ENCODE measurements at regions not wholly inside any gene's neighbourhood (a gene's known extent, or its start where the extent isn't known, plus 50 kb on each side); places are given as distances from the start of the nearest gene placed in this dataset.
"Not testable (repeated sequence)": the region's sequence is repeated elsewhere in the genome, so short reads cannot be mapped to it uniquely, and the experiment has no call there.

DNA sequence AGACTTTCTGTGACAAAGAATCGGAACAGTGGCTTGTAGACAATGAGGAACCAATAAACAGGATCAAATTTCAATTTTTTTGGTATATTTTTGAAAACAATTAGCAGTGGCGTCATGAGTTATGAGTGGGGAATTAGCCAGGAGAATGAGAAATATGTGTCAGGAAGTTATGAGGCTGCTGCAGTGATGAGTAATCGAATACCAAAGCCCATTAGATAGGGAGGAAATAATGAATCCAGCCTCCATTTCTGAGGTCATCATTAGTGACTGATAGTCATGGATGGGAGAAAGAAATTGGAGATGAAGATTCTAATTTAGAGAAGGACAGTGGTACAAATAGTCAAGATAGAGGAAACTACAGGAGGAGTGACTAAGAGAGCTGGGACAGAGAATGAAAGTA is 673.1 kb upstream of the VRK2 start:
- no peak for DNase-seq

DNA sequence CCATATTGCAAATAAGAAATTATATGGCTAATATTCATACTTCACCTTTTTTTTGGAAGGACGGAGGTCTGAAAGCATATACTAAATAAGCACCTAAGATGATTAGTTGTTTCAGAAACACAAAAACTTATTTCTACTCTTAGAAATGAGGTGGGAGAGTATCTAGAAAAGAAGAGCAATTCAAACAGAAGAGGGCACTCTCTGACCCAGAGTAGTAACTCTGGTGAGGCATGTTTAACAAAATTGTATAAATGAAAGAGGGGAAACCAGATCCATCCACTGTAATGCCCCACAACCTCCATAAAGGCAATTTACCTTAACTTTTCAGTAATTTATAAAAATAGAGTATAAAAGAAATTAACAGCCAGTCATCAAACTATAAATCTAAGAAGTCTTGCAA is 669.6 kb upstream of the VRK2 start:
- no peak for DNase-seq

DNA sequence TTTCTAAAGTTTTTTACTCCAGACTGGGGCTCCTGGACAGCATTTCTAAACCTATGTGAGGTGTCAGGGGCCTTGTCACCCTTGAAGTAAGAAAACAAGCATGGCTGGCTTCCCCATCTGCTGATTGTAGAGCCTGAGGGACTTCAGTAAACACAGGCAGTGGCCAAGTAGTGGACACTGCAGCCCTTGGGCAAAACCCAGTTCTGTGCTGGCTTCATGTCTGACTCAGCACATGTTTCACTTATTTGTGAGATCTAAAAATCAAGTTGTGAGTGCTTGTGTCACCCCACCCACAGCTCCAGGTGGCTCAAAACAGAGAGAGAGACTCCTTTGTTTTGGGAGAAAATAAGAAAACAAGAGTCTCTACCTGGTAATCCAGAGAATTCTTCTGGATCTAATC is 660.3 kb upstream of the VRK2 start:
- no peak for DNase-seq

DNA sequence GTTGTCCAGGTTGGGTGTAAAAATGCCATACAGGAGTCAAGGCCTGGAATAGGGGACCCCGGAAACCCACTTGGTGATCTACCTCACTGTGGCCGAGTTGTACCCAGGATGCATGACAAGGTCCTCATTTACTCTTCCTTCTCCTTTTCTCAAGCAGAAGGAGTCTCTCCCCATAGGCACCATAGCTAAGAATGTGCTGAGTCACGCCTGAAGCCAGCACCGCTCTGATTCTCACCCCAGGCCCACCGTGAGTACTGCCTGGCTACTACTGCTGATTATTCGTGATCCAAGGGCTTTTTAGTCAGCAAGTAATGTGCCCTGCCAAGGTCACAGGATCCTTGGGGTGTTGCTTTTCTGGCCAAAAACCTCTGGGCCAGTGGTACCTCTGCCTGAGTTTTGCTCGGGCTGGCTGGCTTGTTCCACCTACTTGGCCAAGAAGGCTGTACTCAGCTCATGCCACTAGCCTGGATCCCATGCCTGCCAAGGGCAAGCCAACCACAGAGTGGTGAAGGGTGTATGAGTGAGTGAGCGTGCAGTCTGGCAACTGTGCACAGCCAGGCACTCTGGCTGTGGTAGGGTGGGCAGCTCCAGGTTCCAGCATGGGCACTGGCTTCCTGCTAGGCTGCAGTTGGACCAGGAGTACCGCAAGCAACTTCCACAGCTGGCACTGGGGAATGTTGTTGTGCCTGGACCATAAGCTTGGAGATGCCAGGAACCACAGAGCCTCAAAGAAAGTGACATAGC is 650.1 kb upstream of the VRK2 start:
- no peak for DNase-seq

DNA sequence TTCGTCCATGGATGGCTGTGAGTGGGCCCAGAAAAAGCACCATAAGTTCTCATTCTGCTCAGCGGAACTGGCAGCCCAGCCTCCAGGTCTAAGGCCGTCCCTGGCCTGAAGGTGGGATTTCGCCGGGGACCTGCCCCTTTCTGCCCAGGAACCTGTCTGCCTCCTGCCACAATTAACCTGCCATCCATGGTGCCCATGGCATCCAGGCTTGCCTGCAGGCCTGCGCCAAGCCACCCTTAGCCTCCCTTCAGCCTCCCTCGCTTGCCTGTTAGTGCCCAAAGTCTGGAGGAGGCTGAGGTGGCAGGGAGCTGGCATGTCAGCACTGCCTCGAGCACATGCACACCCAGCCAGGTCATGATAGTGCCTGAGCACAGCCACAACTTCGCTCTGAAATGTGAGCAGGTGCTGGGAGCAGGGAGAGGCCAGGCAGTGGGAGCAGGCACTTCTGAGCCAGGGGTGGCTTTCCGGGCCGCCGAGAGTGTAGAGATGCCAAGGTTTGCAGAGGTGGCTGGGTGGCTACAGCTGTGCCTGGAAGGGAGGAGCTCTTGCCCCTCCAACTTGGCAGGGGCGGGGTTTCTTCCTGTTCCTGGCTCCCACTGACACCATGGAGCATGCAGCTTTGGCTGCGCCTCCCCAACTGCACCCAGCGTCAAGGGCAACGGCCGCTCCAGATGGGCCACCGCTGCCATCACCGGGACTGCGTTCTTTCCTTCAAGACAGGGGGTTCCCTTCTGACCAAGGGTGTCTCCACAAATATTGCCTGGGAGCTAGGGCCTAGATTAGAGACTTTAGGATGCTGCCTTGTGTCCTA is 648.9 kb upstream of the VRK2 start:
- DNase-seq, result no peak

DNA sequence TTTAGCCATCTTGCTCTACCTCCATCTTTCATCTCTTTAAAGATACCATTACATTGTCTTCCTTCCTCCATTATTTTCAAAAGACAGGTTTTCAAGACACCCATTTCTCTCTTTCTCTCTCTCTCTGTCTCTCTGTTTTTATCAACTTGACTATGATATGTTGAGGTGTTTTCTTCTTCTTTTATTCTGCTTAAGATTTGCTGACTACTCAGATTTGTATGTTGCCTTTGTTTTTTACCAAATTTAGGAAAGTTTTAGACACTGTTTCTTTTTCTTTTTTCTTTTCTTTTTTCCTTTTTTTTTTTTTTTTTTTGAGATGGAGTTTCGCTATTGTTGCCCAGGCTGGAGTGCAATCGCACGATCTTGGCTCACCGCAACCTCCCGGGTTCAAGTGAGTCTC is 647.5 kb upstream of the VRK2 start:
- DNase-seq, result no peak

DNA sequence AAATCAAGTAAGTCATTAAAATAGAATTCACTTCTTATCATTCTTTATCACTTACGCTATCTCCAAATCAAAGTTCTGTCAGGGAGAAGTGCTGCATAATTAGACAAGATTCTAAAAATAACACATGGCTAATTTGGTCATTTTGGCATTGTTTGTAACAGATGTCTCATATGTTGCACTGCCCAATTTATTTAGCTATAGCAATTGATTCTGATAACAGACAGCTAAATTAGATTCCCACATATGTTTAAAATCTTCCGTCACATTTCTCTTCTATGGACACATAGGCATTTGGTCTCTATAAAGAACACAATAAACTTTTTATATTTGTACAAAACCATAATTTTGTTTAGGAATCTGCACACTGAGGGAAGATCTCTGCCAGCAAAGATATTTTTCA is 644.5 kb upstream of the VRK2 start:
- DNase-seq, result no peak

DNA sequence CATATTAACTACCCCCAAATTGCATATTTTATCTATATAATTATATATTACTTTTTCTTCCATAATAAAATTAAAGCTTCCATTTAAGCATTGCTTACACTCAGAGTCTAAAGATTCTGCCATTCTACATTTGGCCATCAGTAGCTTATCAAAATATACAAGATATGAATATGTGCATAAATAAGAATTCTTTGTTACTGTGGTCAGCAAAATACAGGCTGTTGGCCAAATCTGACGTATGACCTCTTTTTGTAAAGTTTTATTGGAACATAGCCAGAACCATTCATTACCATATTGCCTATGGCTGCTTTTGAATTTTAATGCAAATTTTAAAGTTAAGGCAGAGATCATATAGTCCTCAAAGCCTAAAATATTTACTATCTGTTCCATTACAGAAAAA is 643.9 kb upstream of the VRK2 start:
- no peak for DNase-seq

DNA sequence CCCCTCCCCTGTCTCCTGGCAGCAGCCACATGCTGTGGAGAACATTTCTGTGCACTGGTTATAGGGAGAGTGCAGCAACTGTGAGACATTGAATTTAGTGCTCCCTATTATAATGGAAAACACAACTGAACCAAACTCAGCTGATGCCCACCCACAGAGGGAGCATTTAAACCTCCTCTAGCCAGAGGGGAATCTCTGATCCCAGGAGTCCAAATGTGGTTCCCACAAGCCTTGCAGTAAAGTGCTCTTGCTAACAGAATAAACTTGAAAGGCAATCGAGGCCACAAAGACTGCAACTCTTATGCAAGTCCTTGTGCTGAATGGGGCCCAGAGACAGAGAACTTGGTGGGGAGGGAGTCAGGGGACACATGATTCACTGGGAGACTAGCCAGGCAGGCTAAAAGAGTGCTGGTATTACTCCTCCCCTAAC is 638.8 kb upstream of the VRK2 start:
- no peak for DNase-seq

DNA sequence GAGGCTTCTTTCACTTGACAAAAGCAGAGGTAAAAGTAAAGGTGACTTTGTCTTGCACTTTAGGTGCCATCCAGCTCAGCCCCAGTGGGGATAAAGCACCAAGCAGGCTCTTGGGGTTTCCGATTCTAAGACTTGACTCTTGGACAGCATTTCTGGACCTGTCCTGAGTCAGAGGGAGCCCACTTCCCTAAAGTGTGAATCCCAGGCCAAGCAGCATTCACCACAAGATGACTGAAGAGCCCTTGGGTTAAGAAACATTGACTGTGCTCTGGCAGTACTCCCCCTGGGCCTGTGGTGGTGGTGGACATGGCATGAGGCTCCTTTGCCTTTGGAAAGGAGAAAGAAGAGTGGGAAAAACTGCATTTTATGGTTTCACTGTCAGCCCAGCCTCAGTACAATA is 638.0 kb upstream of the VRK2 start:
- no peak for DNase-seq

DNA sequence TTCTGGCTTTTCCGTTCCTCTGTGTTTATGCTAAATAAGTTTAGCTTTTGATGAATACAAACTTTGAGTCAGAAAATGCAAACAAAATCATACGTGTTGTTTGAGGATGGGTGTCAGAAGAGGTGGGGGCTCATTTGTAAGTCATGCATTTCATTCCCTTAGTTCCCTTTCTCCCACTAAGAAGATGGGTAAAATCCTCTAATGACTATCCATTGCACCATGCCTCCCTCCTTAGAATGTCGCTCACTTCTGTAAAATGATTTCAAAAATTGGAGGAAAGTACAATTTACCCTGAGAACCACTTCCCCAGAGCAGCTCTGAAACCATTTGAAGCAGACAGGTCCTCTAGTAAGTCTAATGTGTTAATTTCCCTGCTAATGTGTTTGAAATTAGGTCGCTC is 629.6 kb upstream of the VRK2 start:
- DNase-seq, result no peak

DNA sequence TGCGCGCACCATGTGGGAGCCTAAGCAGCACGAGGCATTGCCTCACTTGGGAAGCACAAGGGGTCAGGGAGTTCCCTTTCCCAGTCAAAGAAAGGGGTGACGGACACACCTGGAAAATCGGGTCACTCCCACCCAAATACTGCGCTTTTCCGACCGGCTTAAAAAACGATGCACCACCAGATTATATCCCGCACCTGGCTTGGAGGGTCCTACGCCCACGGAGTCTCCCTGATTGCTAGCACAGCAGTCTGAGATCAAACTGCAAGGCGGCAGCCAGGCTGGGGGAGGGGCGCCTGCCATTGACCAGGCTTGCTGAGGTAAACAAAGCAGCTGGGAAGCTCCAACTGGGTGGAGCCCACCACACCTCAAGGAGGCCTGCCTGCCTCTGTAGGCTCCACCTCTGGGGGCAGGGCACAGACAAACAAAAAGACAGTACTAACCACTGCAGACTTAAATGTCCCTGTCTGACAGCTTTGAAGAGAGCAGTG is 627.7 kb upstream of the VRK2 start:
- DNase-seq, result not testable (repeated sequence)

DNA sequence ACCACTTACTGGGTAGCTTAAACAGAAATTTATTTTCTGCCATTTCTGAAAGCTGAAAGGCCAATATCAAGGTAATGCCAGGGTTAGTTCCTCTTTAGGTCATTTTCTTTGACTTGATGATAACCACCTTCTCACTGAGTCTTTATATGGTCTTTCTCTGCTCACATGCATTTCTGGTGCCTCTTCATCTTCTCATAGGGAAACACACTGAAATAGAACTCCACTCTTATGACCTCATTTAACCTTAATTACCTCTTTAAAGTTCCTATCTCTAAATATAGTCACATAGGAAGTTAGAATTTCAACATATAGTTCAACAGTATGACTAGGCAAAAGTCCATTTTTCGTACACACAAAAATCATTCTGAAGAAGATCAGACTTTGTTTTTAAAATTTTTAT is 616.8 kb upstream of the VRK2 start:
- DNase-seq, result no peak

DNA sequence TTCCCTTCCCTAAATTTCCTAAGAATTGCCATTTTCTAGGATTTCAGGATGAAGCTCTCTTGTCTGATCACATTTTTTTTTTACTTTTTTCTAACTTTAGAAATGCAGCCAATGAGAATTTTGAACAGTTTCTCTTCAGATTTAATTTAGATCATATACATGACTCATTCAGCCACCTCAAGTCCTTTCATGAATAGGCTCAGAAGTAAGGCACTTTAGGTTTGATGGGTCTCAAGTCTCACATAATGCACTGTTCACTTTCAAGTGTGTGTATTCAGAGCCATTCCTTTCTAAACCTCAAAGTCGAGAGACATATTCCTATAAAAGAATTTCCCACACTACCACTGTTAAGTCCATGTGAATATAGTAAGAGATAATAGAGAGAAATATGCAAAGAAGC is 614.1 kb upstream of the VRK2 start:
- DNase-seq, result no peak

DNA sequence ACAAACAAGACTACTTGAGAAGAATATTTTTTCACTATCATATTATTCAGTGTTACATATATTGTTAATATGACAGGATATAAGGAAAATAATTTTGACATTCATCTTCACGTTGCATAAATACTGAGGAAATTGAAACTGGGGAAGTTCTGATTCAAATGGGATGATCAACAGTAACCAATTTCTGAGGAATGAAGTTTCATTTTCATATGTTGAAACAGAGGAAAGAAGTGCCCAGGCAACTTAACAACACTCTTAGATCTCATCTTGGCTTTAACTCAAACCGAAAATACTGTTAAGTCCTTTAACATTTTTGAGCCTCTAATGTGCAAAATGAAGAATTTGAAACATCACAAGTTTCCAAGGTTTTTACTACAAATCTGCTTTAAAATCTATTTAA is 612.2 kb upstream of the VRK2 start:
- no peak for DNase-seq

DNA sequence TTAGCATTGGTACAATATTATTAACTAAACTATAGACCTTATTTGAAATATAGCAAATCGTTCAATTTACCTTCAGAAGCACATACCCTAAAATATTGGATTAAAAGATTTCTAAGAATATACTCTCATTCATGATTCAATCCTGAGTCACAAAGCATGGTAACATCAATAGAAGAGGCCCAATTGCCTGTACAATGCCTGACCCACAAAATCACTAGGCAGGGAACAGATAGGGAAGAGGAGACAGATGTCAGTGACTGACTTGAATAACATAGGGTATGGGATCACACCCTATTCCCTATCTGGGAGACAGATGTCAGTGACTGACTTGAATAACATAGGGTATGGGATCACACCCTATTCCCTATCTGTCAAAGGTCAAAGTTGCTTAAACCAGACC is 611.6 kb upstream of the VRK2 start:
- no peak for DNase-seq

DNA sequence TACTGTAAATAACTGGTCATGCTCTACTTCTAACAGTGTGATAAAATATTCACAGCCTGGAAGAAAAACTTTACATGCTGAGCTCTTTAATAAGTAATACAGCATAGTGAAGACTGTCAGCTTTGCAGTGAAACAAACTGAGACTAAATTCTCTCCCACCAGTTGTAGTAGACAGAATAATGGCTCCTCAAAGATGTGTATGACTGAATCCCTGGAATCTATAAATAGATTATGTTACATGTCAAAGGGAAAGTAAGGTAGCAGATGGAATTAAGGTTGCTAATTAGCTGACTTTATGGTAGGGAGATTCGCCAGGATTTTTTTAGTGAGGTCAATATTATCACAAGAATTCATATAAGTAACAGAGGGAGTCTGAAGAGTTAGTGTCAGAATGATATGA is 609.5 kb upstream of the VRK2 start:
- no peak for DNase-seq

DNA sequence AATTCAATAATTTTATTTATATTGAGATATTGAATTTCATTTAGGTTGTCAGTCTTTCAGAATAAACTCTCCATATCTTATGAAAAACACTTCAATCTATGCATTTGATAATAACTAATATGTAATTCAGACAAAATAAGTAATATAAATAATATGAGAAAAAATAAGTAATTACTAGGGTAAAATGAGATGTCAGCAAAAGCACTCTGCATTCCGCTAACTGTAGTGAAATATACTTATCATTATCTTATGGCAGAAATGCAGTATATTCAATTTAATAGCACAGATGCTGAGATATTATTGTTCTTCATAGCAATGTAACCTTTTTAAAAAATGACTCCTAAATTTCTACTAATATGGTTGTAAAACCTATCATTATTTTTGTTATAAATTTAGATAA is 606.2 kb upstream of the VRK2 start:
- DNase-seq, result no peak

DNA sequence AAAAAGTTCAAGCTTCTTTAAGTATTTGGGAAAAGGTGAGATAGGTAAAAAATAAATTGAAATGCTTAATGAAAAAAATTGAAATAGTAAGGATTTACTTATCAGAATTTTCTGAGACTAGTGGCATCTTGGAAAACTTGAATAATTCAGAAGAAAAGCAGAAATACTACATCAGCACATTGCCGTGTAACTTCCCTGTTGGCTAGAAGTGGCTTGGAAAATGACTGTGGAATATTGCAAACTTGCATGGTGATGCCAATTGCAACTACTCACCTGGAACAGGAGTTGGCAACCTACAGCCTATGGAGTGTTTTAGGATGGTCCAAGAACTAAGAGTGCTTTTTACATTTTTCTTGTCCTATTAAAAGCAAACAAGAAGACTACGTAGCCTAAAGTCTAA is 603.5 kb upstream of the VRK2 start:
- no peak for DNase-seq

DNA sequence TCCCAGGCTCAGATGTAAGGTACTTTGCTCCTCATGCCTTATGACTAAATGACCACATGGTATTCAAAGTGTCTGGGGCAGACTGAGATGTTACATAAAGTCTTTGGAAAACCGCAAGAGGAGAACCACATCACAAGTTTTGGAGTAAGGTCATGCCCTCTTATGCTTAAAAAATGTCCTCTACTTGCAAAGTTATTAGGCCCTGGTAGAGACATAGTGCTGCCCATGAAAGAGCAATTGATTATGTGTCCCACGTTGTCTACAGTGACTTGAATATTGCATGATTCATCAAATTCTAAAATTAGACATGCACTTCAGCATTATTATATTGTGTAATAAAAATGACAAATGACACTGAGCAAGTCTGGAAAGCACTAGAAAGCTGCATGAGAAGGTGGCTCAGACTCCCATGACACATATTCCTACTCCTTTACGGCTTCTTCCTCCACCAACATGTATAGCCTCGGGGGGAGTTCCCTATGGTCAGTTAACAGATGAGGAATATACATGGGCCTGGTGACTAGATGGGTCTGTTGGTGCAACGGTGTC is 602.6 kb upstream of the VRK2 start:
- DNase-seq, result no peak

DNA sequence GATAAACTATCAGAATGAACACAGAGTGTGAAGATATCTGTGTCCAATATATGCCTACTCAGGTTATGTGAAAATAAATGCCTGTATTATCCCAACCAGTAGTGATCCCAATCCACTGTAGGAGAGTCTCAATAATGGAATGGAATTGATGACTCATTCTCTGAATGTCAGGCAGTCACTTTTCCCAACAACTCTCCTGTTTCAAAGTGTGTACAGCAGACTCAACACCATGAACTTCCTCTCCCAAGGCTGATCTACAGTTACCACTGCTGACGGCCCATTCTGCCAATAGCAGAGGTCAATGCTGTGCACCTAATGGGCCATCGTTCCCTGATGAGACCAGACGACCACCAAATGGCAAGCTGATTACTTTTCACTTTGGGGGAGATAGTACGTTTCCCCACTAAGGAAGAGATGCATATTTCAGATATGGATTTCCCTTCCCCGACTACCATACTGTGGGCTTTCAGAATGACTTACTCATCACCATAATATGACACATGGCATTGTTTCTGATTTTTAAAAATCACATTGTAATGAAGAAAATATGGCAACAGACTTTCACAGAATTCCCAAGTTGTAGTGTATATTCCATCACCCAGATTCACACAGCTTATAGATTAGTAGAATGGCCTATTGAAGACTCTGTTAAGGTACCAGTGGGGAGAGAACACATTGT is 601.7 kb upstream of the VRK2 start:
- no peak for DNase-seq

DNA sequence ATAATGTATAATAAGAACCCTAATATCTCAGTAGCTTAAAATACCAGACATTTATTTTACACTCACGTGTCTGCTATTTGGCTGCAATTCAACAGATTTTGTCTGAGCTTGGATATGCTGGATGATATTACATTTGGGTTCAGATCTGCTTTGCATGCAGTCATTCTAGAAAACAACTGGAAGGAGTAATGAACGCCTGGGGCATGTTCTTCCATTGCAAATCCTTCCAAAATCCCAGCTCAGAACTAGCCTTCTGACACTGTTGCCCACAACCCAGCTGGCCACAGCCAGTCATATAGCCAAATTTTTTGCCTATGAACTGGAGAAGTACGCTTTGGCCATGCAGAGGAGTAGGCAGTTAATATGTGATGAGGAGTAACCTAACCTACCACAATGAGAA is 597.8 kb upstream of the VRK2 start:
- DNase-seq, result no peak

DNA sequence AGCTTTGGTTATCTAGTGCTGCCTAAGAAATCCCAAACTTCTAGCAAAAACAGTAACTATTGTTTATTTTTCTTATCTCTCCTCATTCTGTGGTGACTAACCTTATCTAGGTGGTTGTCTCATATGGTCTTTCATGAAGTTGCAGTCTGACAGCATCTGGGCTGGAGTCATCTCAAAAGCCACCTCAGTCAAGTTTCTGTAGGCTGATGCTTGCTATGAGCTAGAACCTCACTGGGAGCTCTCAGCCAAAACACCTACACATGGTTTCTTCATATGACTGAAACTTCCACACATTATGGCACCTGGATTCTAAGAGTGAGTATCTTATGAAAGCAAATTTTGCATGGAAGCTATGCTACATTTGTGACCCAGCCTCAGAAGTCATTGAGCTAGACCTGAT is 596.4 kb upstream of the VRK2 start:
- no peak for DNase-seq

DNA sequence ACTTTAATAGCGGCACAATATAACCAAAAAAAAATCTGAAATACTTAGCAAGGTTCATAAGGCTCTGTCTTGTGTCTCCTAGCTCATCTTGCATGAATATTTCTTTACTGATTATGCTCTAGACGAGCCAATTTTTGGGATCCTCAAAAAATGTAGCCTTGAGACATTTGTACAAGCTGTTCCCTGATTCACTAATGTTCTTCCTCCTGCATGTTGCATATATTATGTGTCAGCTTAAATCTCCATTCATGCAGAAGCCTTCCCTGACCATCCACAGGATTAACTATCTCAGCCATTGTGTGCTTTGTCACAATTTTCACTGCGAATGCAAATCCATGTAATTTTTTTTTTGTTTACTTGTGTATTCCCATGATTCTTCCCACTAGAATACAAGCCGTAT is 594.0 kb upstream of the VRK2 start:
- DNase-seq, result no peak
